ENCODE measurements at regions not wholly inside any gene's neighbourhood (a gene's known extent, or its start where the extent isn't known, plus 50 kb on each side); places are given as distances from the start of the nearest gene placed in this dataset.
"Not testable (repeated sequence)": the region's sequence is repeated elsewhere in the genome, so short reads cannot be mapped to it uniquely, and the experiment has no call there.

DNA sequence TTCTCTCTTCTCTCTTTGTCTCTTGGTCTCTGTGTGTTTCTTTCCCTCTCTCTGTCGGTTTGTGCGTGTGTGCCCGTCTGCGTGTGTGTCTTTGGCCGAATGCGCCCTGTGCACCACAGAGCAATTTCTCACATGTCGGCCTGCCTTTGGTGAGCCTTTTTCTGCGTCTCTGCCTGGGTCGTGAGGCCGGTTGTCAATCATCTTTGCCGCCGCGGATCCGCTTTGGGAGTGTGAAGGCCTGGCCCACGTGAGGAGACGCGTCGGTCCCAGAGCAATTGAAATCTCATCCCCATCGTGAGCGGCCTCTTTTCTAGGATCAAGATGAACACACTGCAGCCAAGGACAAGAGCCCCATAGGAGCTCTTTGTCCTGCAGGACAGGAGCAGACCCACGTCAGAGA, 580.7 kb upstream of the ZNF337 start:
- H3K9ac ChIP-seq = no peak overlapping the region
- no peak overlapping the region for H3K27ac ChIP-seq
- H3K9me3 ChIP-seq = no peaks in the 10 kb centered on the region
- H3K4me2 ChIP-seq = no peak overlapping the region
- no peak overlapping the region for H3K4me3 ChIP-seq
- no peaks in the 10 kb centered on the region for H3K36me3 ChIP-seq
- no peaks in the 10 kb centered on the region for H3K4me1 ChIP-seq
- no peak for TF ChIP-seq Cebpa-rat (IDR thresholded peaks at IDR 0.05)
- H4K20me1 ChIP-seq = no peaks in the 10 kb centered on the region
- no peaks in the 10 kb centered on the region for H3K27me3 ChIP-seq

DNA sequence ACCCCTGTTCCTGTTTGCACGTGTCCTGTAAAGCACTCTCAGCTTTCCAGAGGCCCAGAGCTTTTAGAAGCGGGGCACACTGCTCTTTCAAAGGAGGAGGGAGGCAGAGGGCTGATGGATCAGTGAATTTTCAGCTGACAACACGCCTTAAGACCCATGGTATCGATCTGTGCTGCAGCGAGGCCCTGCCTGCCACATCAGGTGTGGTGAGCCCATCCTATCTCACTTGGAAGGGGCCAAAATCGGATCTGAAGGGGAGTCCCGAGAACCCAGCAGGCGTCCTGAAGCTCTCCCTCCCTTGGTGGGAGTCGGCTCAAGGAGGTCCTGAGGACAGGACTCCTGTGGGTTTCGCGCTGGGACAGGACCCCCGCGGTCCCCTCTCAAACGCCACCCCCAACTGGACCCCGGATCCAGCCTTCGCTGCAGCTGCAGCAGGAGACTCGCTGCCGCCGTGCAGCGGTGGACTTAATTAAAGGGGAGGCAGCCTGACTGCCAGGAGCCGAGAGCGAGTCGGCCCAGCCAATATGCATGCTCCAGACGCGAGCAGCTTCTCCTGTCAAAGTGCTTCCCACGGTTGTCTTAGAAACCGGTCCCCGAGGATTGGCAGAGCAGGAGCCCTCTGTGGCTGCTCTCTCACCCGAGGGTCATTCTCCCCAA, 580.0 kb upstream of the ZNF337 start:
- H4K20me1 ChIP-seq = no peaks in the 10 kb centered on the region
- no peak overlapping the region for H3K27ac ChIP-seq
- no peak for TF ChIP-seq Cebpa-rat (IDR thresholded peaks at IDR 0.05)
- no peaks in the 10 kb centered on the region for H3K4me1 ChIP-seq
- no peak overlapping the region for H3K4me3 ChIP-seq
- H3K9me3 ChIP-seq = no peaks in the 10 kb centered on the region
- no peaks in the 10 kb centered on the region for H3K27me3 ChIP-seq
- no peaks in the 10 kb centered on the region for H3K36me3 ChIP-seq
- no peak overlapping the region for H3K4me2 ChIP-seq
- H3K9ac ChIP-seq = no peak overlapping the region

DNA sequence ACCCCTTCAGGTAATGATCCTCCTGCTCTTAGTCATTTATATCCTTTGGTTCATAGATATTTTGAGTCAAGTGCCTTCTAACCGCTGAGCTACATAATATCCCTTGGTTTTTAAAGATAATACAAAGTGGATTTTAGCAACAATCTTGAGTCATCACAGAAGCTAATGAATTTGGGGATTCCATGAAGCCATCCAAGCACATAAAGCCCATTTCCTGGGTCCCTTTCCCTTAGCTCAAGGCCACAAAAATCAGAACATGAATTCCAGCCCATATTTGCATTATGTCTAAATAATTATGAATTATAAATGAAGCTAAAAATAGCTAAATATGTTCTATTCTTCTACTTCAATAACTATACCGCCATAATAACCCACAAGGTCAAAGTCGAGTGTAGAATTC, 572.1 kb upstream of the ZNF337 start:
- not testable (repeated sequence) for H4K20me1 ChIP-seq, H3K36me3 ChIP-seq, H3K9ac ChIP-seq, H3K27ac ChIP-seq, H3K4me1 ChIP-seq, H3K9me3 ChIP-seq, H3K4me2 ChIP-seq, H3K27me3 ChIP-seq, H3K4me3 ChIP-seq

DNA sequence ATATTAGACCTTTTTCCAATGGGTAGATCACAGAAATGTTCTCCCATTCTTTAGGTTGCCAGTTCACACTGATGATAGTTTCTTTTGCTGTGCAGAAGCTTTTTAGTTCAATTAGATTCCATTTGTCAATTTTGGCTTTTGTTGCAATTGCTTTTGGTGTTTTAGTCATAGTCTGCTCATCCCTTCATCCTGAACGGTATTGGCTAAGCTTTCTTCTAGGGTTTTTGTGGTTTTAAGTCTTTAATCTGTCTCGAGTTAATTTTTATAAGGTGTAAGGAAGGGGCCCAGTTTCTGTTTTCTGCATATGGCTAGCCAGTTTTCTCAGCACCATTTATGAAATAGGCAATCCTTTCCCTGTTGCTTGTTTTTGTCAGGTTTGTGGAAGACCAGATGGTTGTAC, 564.3 kb upstream of the ZNF337 start:
- not testable (repeated sequence) for H3K9ac ChIP-seq, H3K27me3 ChIP-seq, H3K4me2 ChIP-seq, H3K4me3 ChIP-seq, H3K36me3 ChIP-seq, H3K4me1 ChIP-seq, H4K20me1 ChIP-seq, H3K27ac ChIP-seq, H3K9me3 ChIP-seq

DNA sequence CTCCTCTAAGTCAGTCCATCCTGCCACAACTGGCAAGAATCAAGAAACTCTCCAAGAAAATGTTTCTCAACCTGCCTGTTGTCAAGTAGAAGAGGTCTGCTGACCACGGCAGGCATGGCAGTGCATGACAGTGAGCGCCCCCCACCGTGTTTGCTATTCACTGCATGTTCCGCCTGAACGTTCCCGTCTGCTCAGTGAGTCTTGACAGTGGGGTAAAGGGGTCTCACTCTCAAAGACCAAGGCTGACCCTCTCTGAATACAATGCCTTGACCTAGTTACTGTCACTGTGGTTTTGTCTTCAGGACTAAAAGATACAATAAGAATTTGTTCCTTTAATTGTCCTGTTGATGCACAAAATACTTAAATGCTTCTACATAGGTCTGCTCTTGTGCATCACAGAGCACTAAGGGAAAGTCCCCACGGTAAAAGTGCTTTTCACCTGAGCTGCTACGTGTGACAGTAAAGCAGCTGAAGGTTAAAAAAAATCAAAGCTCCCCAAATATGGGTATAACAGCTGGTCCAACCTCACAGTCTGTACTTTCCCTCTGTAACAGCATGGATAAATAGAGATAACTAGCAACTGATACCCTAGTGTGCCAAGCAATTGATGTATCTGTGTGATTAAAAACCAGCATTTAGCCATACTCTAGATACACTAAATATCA, 555.8 kb upstream of the ZNF337 start:
- H3K27ac ChIP-seq, H3K9me3 ChIP-seq, H3K36me3 ChIP-seq, H3K4me1 ChIP-seq, H3K27me3 ChIP-seq, H3K4me3 ChIP-seq, H3K9ac ChIP-seq, H3K4me2 ChIP-seq, H4K20me1 ChIP-seq: not testable (repeated sequence)

DNA sequence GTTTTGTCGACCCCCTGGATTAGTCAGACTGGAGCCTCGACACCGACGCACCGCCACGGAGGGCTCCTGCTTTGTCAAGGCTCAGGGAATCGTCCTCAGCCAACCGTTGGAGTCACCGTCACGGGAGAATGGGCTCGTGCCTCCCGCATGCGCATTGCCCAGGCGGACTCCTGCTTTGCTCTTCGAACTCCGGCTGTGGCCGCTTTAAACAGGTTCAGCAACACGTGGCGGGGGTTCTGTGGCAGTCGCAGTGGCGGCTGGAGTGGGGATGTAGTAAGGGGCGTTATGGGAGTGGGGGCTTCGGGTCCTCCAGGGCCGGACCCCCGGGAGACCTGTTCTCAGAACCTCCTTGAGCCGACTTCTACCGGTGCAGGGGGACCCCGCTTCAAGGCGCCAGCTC, 554.7 kb upstream of the ZNF337 start:
- not testable (repeated sequence) for H3K9ac ChIP-seq, H3K27me3 ChIP-seq, H3K4me3 ChIP-seq, H3K36me3 ChIP-seq, H3K4me2 ChIP-seq, H3K4me1 ChIP-seq, H4K20me1 ChIP-seq, H3K27ac ChIP-seq, H3K9me3 ChIP-seq

DNA sequence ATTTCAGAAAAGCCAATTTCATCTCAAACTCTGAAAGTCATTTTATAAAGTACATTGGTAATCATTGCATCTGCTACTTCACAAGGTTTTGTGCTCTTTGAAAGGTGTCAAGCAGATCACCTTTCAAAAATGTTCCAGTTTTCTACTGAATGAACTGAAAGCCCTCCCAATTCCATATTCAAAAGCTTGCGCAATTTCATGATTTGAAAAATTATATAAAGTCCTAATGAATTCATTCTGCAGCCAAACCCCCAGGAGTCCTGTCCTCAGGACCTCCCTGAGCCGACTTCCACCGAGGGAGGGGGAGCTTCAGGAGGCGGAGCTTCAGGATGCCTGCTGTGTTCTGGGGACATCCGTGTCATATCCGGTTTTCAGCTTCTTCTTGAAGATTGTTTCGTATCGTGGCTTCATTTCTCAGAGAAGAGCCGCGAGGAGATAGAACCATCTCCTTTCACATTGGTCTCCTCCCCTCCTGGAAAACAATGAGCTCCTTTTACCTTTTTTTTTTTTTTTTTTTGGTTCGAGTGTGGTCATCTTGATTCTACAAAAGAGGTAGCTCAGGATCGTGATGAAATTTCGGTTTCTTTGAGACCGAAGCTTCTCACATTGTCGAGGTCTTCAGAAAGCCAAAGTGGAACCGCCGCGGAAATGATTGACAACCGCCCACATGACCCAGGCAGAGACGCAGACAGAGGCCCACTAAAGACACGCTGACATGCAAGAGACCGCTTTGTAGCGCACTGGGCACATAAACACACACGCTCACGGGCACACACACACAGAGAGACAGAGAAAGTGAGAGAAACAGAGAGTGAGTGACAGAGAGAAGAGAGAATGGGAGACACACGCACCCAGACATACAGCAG, 553.8 kb upstream of the ZNF337 start:
- not testable (repeated sequence) for H3K27me3 ChIP-seq, H3K36me3 ChIP-seq, H3K27ac ChIP-seq, H3K4me2 ChIP-seq, H3K9ac ChIP-seq, H3K9me3 ChIP-seq, H3K4me3 ChIP-seq, H3K4me1 ChIP-seq, H4K20me1 ChIP-seq
- TF ChIP-seq Cebpa-rat (IDR thresholded peaks at IDR 0.05) = peak; percentile 51

DNA sequence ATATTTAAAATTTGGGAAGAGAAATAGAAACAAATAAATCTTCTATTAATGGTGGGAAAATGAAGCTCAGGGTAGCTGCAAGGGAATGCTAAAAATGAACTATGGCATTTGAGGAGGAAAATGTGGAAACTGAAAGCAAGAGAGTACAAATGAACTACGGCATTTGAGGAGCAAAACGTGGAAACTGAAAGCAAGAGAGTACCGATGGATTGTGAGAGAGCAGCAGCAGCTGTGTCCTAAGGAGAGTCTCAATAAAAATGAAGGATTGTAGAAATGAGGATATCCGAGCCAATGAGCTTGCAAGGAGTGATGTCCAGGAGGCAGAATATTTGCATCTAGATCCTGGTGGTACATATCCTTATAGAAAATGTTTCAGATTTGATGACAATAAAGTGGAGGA, 547.1 kb upstream of the ZNF337 start:
- no peaks in the 10 kb centered on the region for H3K36me3 ChIP-seq

DNA sequence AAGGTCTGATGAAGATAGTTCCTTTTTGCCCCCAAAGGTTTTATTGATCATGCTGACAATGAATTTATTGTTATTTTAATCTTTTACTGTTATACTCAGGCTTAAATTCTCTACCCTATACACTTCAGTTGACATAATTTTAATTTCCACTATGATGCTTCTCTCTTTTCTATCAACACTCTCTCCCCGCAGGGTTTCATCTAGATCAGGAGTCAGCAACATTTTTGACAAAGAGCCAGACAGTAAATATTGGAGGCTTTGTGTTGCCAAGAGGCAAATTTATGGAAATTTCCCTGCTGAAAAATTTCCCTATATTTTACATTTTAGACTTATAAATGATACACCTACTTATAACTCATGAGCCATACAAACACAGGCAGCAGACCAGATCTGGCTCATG, 524.0 kb upstream of the ZNF337 start:
- H3K9ac ChIP-seq, H3K36me3 ChIP-seq, H3K9me3 ChIP-seq, H3K4me2 ChIP-seq, H3K27me3 ChIP-seq, H3K27ac ChIP-seq, H3K4me3 ChIP-seq, H4K20me1 ChIP-seq, H3K4me1 ChIP-seq: not testable (repeated sequence)

More for the DNA sequence above, 547.1 kb upstream of the ZNF337 start:
- H3K9me3 ChIP-seq = no peaks in the 10 kb centered on the region
- no peak overlapping the region for H3K27ac ChIP-seq
- H4K20me1 ChIP-seq = no peaks in the 10 kb centered on the region
- H3K4me1 ChIP-seq = no peaks in the 10 kb centered on the region
- no peaks in the 10 kb centered on the region for H3K27me3 ChIP-seq
- no peak overlapping the region for H3K4me3 ChIP-seq
- H3K4me2 ChIP-seq = no peak overlapping the region
- no peak overlapping the region for H3K9ac ChIP-seq
- no peak for TF ChIP-seq Cebpa-rat (IDR thresholded peaks at IDR 0.05)

DNA sequence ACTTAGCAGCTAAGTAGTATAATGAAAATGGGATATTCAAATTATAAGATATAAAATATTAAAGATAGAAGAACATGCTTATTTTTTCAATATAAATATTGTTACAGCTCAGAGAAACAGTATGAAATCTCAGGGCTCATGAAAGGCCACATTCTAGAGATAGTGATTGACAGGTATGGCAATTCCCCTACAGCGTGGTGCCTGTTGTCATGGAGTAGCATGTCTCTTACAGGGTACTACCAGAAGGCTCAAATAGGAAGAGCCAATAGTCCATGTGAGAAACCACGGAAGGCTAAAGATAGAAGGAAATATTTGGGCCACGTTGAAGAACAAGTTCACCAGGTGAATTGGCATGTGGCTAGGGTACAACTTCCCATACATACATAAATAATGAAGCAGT, 522.9 kb upstream of the ZNF337 start:
- not testable (repeated sequence) for H3K4me2 ChIP-seq, H3K4me3 ChIP-seq, H3K27ac ChIP-seq, H3K9me3 ChIP-seq, H3K4me1 ChIP-seq, H3K36me3 ChIP-seq, H3K27me3 ChIP-seq, H3K9ac ChIP-seq, H4K20me1 ChIP-seq
